Stimulated activated naive CD8-positive, alpha-beta T cell treated with anti-CD3 and anti-CD28 coated beads, Interleukin-15, Interleukin-2, amounts not matched to agents 100 ng/mL and 50 ng/mL, for 24 hours (primary cell): ENCODE measurements at regions not wholly inside any gene's neighbourhood (a gene's known extent, or its start where the extent isn't known, plus 50 kb on each side); places are given as distances from the start of the nearest gene placed in this dataset.
"Not testable (repeated sequence)": the region's sequence is repeated elsewhere in the genome, so short reads cannot be mapped to it uniquely, and the experiment has no call there.

Experiments
- H3K27ac Mint-ChIP-seq: one replicate; pipeline ENCODE4 v1.8.0; 2021; ENCODE audit warnings: mild to moderate bottlenecking, mixed read lengths
- H3K27me3 Mint-ChIP-seq: one replicate; pipeline ENCODE4 v1.8.0; 2021; ENCODE audit warnings: mixed read lengths
- H3K36me3 Mint-ChIP-seq: one replicate; pipeline ENCODE4 v1.8.0; 2021; ENCODE audit warnings: low read depth, mixed read lengths
- H3K4me1 Mint-ChIP-seq: one replicate; pipeline ENCODE4 v1.8.0; 2021; ENCODE audit warnings: low read depth, mixed read lengths
- H3K4me3 Mint-ChIP-seq: one replicate; pipeline ENCODE4 v1.8.0; 2021; ENCODE audit warnings: mild to moderate bottlenecking, mixed read lengths
- H3K9me3 Mint-ChIP-seq: one replicate; pipeline ENCODE4 v1.8.0; 2021; ENCODE audit warnings: mixed read lengths

DNA sequence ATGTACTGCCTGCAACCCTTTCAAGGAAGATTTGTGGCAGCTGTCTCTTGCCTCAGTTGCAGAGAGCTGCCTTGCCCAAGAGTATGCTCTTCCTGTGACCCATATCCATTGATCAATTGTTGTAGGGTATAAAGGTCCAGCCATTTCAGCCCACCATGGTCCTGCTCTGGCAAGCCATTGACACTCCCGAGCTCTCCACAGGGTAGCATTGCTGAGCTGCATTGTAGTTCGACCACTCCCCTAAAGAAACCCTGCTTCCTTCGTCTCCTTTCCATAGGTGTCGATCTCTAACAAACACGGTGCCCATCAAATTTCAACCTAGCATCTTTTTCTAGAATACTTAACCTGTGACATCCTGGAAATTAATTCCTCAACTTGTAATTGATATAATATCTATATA lies 104.9 kb upstream of the NDUFV2 start:
- Mint-ChIP-seq H3K36me3 (no peaks in the 10 kb centered on the region), H3K9me3 (peaks cover 3% of the 10 kb centered on the region), H3K4me3 (no peak overlapping the region)

DNA sequence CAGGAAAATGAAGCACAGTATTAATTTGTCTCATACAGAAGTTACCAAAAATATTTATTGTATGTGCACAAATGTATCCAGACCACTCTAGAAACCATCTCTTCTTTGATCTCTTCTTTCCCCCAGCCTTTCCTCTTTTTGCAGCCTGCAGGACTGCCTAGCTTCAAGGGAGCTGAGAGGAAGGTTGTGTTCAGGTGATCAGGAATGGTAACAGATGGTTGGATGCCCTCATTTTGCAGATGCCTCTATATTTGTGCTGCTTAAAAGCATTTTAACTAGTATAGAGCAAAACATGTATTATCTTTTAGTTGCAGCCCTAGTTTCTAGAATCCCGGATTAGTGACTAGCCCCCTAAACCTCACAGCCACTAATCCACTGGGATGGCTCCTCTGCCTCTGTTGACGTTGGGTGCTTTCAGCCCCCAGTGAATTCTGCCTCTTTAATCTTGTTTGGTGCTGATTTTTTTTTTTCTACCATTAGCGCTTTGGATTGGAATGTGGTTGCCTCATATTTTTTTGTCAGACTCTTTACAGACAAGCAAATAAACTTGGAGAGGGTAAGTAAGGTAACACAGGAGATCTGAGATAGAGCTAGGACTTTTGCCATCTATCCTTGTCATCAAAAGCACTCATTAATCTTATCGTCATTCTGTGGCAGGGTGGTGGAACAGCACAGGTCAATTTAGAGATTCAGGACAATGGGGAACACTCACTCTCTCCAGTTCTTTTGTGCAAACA lies 103.8 kb upstream of the NDUFV2 start:
- Mint-ChIP-seq H3K9me3 (peaks cover 11% of the 10 kb centered on the region), H3K36me3 (no peaks in the 10 kb centered on the region), H3K27me3 (peaks cover 28% of the 10 kb centered on the region), H3K27ac (no peak overlapping the region), H3K4me1 (no peaks in the 10 kb centered on the region), H3K4me3 (no peak overlapping the region)

More for the DNA sequence above, 104.9 kb upstream of the NDUFV2 start:
- peaks cover 24% of the 10 kb centered on the region for H3K27me3 Mint-ChIP-seq
- no peak overlapping the region for H3K27ac Mint-ChIP-seq
- H3K4me1 Mint-ChIP-seq, result no peaks in the 10 kb centered on the region

DNA sequence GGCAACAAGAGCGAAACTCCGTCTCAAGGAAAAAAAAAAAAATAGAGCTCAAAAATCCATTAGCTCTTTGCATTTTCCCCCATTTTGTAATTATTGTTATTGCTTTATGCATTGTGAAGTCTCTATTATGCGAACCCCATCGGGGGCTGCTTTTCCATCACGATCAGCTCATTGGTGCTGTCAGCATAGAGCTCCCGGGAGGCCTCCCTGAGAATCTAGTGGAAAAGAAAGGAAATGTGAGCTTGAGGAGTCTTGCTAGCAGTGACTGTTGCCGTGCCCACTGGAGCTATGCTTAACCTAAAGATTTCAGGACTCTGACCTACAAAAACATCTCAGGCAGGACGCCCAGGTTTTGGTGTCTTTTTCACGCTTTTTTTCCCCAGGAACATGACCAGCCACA lies 102.6 kb upstream of the NDUFV2 start:
- H3K27ac Mint-ChIP-seq, result no peak overlapping the region
- no peak overlapping the region for H3K4me3 Mint-ChIP-seq

DNA sequence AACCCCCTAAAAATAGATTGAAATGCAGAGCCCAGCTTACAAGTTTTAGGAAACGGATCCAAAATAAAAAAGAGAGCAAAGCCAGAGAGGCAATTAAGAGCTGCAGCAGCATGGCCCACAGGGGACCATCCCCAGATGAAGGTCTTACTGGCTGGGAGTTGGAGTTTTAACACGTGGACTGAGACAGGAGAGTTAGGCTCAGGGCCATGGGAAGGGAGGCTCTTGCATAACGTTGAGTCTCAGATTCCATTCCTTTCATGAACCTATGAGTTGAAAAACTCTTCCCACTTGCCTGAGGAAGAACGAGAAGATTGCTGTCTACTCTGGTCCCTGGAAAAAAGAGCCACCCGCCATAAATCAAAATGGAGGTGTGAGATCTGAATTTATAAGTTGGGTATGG lies 101.8 kb upstream of the NDUFV2 start:
- peaks cover 28% of the 10 kb centered on the region for H3K27me3 Mint-ChIP-seq
- no peak overlapping the region for H3K4me3 Mint-ChIP-seq
- H3K4me1 Mint-ChIP-seq, result no peaks in the 10 kb centered on the region
- no peak overlapping the region for H3K27ac Mint-ChIP-seq
- no peaks in the 10 kb centered on the region for H3K36me3 Mint-ChIP-seq
- H3K9me3 Mint-ChIP-seq, result peaks cover 11% of the 10 kb centered on the region

More for the DNA sequence above, 102.6 kb upstream of the NDUFV2 start:
- H3K9me3 Mint-ChIP-seq, result peaks cover 11% of the 10 kb centered on the region
- H3K4me1 Mint-ChIP-seq, result no peaks in the 10 kb centered on the region
- H3K27me3 Mint-ChIP-seq, result peaks cover 28% of the 10 kb centered on the region
- H3K36me3 Mint-ChIP-seq, result no peaks in the 10 kb centered on the region

DNA sequence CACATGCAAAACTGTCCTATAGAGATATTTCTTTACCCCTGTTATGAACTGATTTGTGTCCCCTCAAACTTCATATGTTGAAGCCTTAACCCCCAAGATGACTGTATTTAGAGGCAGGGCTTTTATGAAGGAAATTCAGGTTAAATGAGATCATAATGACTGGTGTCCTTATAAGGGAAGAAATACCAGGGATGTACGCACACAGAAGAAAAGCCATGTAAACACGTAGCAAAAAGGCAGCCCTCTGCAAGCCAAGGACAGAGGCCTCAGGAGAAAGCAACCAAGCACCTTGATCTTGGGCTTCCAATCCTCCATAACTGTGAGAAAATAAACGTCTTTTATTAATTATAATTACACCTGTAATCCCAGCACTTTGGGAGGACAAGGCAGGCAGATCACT lies 101.3 kb upstream of the NDUFV2 start:
- no peak overlapping the region for H3K27ac Mint-ChIP-seq
- H3K27me3 Mint-ChIP-seq, result peaks cover 28% of the 10 kb centered on the region

DNA sequence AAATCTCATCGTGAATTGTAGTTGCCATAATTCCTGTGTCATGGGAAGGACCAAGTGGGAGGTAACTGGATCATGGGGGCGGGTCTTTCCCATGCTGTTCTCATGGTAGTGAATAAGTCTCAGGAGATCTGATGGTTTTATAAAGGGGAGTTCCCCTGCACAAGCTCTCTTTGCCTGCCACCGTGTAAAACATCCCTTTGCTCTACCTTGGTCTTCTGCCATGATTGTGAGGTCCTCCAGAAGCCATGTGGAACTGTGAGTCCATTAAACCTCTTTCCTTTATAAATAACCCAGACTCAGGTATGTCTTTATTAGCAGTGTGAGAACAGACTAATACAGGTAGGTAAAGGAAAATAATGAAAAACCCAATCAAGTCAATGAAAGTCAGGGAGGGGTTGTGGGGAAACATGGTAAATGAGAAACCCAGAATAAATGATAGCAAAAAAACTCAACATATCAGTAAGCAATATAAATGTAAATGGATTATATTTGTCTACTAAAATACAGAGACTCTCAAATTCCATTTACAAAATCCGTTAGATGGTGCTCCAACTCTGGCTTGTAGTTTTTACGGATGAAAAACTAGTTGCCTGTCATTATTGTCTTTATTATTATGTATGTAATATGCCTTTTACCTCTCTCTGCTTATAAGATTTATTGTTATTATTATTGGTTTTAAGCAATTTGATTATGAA lies 98.9 kb upstream of the NDUFV2 start:
- no peak overlapping the region for H3K4me3 Mint-ChIP-seq
- no peaks in the 10 kb centered on the region for H3K36me3 Mint-ChIP-seq
- H3K9me3 Mint-ChIP-seq, result peaks cover 11% of the 10 kb centered on the region
- H3K27me3 Mint-ChIP-seq, result peaks cover 32% of the 10 kb centered on the region
- H3K4me1 Mint-ChIP-seq, result no peaks in the 10 kb centered on the region
- no peak overlapping the region for H3K27ac Mint-ChIP-seq

More for the DNA sequence above, 101.3 kb upstream of the NDUFV2 start:
- Mint-ChIP-seq H3K36me3 (no peaks in the 10 kb centered on the region), H3K4me1 (no peaks in the 10 kb centered on the region), H3K4me3 (no peak overlapping the region), H3K9me3 (peaks cover 11% of the 10 kb centered on the region)

DNA sequence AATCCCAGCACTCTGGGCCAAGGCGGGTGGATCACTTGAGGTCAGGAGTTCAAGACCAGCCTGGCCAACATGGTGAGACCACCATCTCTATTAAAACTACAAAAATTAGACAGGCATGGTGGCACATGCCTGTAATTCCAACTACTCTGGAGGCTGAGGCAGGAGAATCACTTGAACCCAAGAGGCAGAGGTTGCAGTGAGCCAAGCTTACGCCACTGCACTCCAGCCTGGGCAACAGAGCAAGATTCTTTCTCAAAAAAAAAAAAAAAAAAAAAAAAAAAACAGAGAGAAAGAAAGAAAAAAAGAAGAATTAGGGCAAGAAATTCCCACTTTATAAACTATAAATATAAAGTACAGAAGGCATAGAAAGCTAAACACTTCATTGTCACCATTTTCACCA lies 98.2 kb upstream of the NDUFV2 start:
- Mint-ChIP-seq H3K27me3 (peaks cover 31% of the 10 kb centered on the region), H3K9me3 (peaks cover 11% of the 10 kb centered on the region)
- H3K36me3 Mint-ChIP-seq, H3K27ac Mint-ChIP-seq, H3K4me3 Mint-ChIP-seq, H3K4me1 Mint-ChIP-seq: not testable (repeated sequence)

DNA sequence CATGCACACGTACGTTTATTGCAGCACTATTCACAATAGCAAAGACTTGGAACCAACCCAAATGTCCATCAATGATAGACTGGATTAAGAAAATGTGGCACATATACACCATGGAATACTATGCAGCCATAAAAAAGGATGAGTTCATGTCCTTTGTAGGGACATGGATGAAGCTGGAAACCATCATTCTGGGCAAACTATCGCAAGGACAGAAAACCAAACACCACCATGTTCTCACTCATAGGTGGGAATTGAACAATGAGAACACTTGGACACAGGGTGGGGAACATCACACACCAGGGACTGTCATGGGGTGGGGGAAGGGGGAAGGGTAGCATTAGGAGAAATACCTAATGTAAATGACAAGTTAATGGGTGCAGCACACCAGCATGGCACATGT lies 94.8 kb upstream of the NDUFV2 start:
- H3K9me3 Mint-ChIP-seq, H3K27ac Mint-ChIP-seq, H3K4me1 Mint-ChIP-seq, H3K4me3 Mint-ChIP-seq, H3K36me3 Mint-ChIP-seq: not testable (repeated sequence)
- H3K27me3 Mint-ChIP-seq, result peaks cover 20% of the 10 kb centered on the region

DNA sequence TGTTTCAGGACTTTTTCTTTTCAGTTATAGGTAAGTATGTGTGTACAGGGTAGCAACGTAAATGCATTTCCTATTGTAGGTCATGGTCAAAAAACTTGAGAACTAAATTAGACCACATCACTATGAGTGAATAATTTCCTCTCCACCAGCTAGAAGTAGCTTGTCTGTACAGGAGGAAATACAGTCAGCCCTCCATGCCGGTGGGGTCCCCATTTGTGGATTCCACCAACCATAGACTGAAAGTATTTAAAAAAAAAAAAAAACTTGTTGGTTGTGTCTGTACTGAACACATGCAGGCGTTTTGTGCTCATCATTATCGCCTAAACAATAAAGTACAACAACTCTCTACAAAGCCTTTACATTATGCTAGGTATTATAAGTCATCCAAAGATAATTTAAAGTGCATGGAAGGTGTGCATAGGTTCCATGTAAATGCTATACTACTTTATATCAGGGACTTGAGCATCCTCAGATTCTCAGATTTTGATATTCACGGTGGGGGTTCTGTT lies 94.2 kb upstream of the NDUFV2 start:
- Mint-ChIP-seq H3K9me3 (peaks cover 4% of the 10 kb centered on the region), H3K36me3 (no peaks in the 10 kb centered on the region), H3K4me1 (no peaks in the 10 kb centered on the region), H3K27ac (no peak overlapping the region), H3K27me3 (peaks cover 18% of the 10 kb centered on the region), H3K4me3 (no peak overlapping the region)

DNA sequence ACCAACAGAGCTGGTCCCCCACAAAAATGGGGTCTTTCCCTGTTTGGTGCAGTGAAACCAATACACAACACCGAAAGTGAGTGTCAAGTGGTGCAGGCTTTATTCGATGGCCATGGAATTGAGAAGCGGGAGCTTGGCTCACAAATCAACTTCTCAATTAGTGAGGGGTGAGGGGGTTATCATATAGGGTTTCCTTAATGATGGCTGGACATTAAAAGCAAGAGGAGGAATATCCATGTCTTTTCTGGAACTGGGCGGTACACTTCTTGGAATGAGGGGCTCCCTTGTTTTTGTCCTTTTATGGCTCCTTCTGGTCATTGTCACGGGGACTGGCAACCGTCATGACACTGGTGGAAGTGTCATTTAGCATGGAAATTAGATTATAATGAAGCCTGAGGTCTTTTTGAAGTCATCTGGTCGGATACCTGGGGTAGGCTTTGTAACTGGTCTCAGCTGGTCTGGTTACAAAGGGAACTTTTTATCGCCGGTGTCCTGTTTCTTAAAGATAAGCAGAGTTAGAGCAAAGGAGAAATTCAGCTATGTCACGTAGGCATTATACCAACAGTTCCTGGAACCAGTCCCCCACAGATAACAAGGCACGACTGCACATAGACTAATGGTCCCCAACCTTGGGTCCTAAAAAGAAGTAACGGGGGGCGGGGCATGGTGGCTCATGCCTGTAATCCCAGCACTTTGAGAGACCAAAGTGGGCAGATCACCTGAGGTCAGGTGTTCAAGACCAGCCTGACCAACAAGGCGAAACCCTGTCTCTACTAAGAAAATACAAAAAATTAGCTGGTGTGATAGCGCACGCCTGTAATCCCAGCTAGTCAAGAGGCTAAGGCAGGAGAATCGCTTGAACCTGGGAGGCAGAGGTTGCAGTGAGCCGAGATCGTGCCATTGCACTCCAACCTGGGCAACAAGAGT lies 93.5 kb upstream of the NDUFV2 start:
- Mint-ChIP-seq H3K4me3 (no peak overlapping the region), H3K9me3 (no peaks in the 10 kb centered on the region), H3K27ac (no peak overlapping the region), H3K27me3 (peaks cover 17% of the 10 kb centered on the region), H3K4me1 (no peaks in the 10 kb centered on the region), H3K36me3 (no peaks in the 10 kb centered on the region)

DNA sequence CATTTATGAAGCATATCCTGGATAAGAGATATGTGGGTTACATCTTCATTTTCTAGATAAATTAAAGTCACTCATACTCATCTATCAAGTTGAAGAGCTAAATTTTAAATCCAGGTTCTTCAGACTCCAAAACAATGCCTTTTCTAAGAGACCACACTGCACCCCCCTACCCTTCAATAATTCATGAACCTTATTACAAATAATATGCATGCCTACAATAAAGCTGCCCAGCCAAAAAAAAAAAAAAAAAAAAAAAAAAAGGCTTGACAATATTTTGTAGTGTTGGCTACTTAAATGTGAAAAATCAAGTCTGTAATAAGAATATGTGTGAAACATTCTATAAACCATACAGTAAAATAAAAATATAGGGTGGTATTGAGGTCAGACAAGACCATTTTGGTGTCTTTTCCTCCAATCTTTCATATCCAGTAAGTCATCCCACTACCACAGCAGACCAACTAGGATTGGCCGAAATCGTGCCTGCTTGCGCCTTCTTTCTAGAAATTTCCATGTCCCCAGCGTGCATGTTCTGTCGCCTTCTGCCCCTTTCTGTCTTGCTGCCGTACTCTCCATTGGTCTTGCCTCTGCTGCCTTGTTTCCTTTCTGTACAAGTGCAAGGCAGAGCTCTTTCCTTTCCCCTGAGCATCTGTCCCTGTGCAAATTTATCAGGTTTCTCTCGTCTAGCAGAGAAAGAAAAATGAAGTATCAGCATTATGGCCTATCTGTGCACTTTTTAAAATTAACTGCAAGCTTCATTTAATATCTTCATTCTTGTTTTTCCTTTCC lies 92.6 kb upstream of the NDUFV2 start:
- no peak overlapping the region for H3K4me3 Mint-ChIP-seq
- H3K27me3 Mint-ChIP-seq, result peaks cover 17% of the 10 kb centered on the region
- no peak overlapping the region for H3K27ac Mint-ChIP-seq
- H3K4me1 Mint-ChIP-seq, result no peaks in the 10 kb centered on the region
- no peaks in the 10 kb centered on the region for H3K36me3 Mint-ChIP-seq
- H3K9me3 Mint-ChIP-seq, result no peaks in the 10 kb centered on the region

DNA sequence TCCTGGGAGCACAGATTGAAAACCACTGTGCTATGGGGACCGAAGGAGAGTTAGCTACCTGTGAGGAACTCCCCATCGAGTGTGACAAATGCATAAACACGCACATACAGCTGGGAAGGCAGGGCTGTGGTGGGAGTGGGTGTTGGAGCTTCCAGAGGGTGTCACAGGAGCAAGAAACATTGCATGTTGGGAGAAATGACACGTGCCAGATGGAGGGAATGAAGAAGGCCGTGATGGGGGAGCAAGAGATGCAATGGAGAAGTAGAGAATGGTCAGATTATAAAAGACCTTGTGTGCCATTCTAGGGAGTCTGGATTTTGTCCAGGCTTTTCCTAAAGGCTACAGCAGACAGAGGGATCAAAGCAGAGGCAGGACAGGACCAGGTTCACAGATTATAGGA lies 91.1 kb upstream of the NDUFV2 start:
- Mint-ChIP-seq H3K27ac (no peak overlapping the region), H3K27me3 (peaks cover 17% of the 10 kb centered on the region), H3K4me3 (no peak overlapping the region), H3K36me3 (no peaks in the 10 kb centered on the region), H3K9me3 (no peaks in the 10 kb centered on the region), H3K4me1 (no peaks in the 10 kb centered on the region)

DNA sequence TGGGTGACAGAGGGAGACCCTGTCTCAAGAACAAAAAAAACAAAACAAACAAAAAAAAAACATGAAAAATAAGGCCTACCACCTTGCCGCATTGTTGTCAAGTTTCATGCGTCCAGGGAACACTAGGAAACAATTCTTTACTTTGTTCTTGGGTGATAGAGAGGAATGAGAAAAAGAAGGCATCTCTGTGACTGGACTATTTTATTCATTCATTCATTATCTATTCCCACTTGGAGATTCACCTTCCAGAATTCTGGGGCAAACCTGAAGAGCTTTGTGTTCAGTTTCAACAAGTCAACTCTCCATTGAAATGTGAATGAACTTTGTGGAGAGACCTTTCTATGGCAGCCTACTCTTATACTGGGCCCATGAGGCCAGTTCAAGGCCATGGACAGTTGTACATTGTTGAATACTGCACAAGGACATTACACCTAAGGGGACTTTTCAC lies 88.5 kb upstream of the NDUFV2 start:
- Mint-ChIP-seq H3K36me3 (no peaks in the 10 kb centered on the region), H3K4me1 (peaks cover 21% of the 10 kb centered on the region), H3K4me3 (no peak overlapping the region)

DNA sequence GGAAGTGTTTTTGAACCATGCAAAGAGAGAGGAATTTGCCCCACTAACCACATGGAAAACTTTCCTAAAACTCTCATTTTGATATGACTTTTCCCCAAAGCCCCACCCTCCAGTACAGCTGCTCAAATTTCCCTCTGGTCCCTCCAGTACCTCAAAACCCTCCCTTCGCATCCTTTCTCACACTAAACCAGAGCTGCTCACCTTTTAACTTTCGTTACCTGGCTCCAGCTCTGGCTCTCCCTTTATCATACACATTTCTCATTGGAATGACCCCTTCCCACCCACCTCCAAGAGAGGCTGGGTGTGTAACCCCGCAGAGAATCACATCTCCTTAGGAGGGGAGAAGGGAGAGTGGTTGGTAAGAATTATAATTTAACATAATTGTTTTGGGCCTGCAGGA lies 86.8 kb upstream of the NDUFV2 start:
- no peak overlapping the region for H3K4me3 Mint-ChIP-seq
- no peak overlapping the region for H3K27ac Mint-ChIP-seq
- peaks cover 21% of the 10 kb centered on the region for H3K4me1 Mint-ChIP-seq
- H3K27me3 Mint-ChIP-seq, result no peaks in the 10 kb centered on the region
- H3K36me3 Mint-ChIP-seq, result no peaks in the 10 kb centered on the region
- no peaks in the 10 kb centered on the region for H3K9me3 Mint-ChIP-seq

More for the DNA sequence above, 88.5 kb upstream of the NDUFV2 start:
- Mint-ChIP-seq H3K27ac (no peak overlapping the region), H3K9me3 (no peaks in the 10 kb centered on the region), H3K27me3 (peaks cover 9% of the 10 kb centered on the region)
